HTR-8/SVneo (cell line): ENCODE measurements at regions not wholly inside any gene's neighbourhood (a gene's known extent, or its start where the extent isn't known, plus 50 kb on each side); places are given as distances from the start of the nearest gene placed in this dataset.
A peak's percentile ranks its signal among the peaks of the same experiment; 100 is the strongest.
"Not testable (repeated sequence)": the region's sequence is repeated elsewhere in the genome, so short reads cannot be mapped to it uniquely, and the experiment has no call there.

Source experiments
- DNase-seq: peaks from one replicate; pipeline ENCODE4 v3.0.0; 2011; ENCODE audit warnings: low spot score, mixed read lengths; ENCODE audit not compliant: insufficient read length
- FAIRE-seq: peaks from 2 replicates; lab custom pipeline; 2011; peaks lifted over from hg19 to GRCh38; lab: Jason Lieb, UNC

- DNase-seq (no peak), FAIRE-seq (no peak)
These were observed 51.7 kb upstream of the COL8A1 start for GRCh38 chr3:99586701-99587100.

- DNase-seq (no peak), FAIRE-seq (no peak)
These were observed 58.4 kb upstream of the COL8A1 start for GRCh38 chr3:99579965-99580364.

GRCh38 chr3:99579246-99579645 lies 59.1 kb upstream of the COL8A1 start:
- peak; percentile 43 for DNase-seq
- FAIRE-seq = peak; percentile 4

- DNase-seq = no peak
- no peak for FAIRE-seq
These were observed 59.9 kb upstream of the COL8A1 start for GRCh38 chr3:99578339-99578970.

GRCh38 chr3:99576904-99577559 lies 61.4 kb upstream of the COL8A1 start:
- FAIRE-seq = peak; percentile 64
- DNase-seq = no peak

GRCh38 chr3:99575683-99576082 lies 62.7 kb upstream of the COL8A1 start:
- FAIRE-seq = no peak
- no peak for DNase-seq

GRCh38 chr3:99570061-99570460 lies 68.3 kb upstream of the COL8A1 start:
- FAIRE-seq = peak; percentile 64
- DNase-seq = no peak

- no peak for FAIRE-seq
- no peak for DNase-seq
These were observed 69.6 kb upstream of the COL8A1 start for GRCh38 chr3:99568663-99569335.

- no peak for FAIRE-seq
- DNase-seq = no peak
These were observed 73.1 kb upstream of the COL8A1 start for GRCh38 chr3:99565331-99565730.

GRCh38 chr3:99562990-99563607 lies 75.3 kb upstream of the COL8A1 start:
- DNase-seq = peak; percentile 8
- peak; percentile 40 for FAIRE-seq

- peak; percentile 20 for FAIRE-seq
- peak; percentile 12 for DNase-seq
These were observed 76.3 kb upstream of the COL8A1 start for GRCh38 chr3:99562138-99562537.

- no peak for FAIRE-seq
- no peak for DNase-seq
These were observed 77.3 kb upstream of the COL8A1 start for GRCh38 chr3:99561056-99561455.

- no peak for FAIRE-seq
These were observed 79.2 kb upstream of the COL8A1 start for GRCh38 chr3:99559196-99559595.

GRCh38 chr3:99555885-99556284 lies 82.5 kb upstream of the COL8A1 start:
- not testable (repeated sequence) for DNase-seq, FAIRE-seq

More at GRCh38 chr3:99559196-99559595, 79.2 kb upstream of the COL8A1 start:
- DNase-seq = no peak

GRCh38 chr3:99551520-99551919 lies 86.9 kb upstream of the COL8A1 start:
- DNase-seq (no peak), FAIRE-seq (no peak)

GRCh38 chr3:99549957-99550603 lies 88.3 kb upstream of the COL8A1 start:
- no peak for DNase-seq

GRCh38 chr3:99549220-99549619 lies 89.2 kb upstream of the COL8A1 start:
- no peak for FAIRE-seq

More at GRCh38 chr3:99549957-99550603, 88.3 kb upstream of the COL8A1 start:
- FAIRE-seq = no peak

GRCh38 chr3:99548674-99549073 lies 89.7 kb upstream of the COL8A1 start:
- DNase-seq (no peak), FAIRE-seq (no peak)

More at GRCh38 chr3:99549220-99549619, 89.2 kb upstream of the COL8A1 start:
- no peak for DNase-seq

- no peak for FAIRE-seq
- DNase-seq = no peak
These were observed 92.3 kb upstream of the COL8A1 start for GRCh38 chr3:99545941-99546580.

- FAIRE-seq = peak; percentile 71
- no peak for DNase-seq
These were observed 93.6 kb upstream of the COL8A1 start for GRCh38 chr3:99544786-99545281.
